Frontal cortex (tissue), 3 donors: ENCODE measurements at regions not wholly inside any gene's neighbourhood (a gene's known extent, or its start where the extent isn't known, plus 50 kb on each side); places are given as distances from the start of the nearest gene placed in this dataset.

ENCODE experiments used
- DNase-seq, 2 donors: peaks; one replicate each; pipeline ENCODE4 v3.0.0; 2012; ENCODE audit warnings: low spot score in 2 of 2
- FAIRE-seq: peaks from 2 replicates; lab custom pipeline; 2012; peaks lifted over from hg19 to GRCh38; lab: Jason Lieb, UNC
- donor health status: control.
- donor health status: control.
- donor health status: control.

DNA sequence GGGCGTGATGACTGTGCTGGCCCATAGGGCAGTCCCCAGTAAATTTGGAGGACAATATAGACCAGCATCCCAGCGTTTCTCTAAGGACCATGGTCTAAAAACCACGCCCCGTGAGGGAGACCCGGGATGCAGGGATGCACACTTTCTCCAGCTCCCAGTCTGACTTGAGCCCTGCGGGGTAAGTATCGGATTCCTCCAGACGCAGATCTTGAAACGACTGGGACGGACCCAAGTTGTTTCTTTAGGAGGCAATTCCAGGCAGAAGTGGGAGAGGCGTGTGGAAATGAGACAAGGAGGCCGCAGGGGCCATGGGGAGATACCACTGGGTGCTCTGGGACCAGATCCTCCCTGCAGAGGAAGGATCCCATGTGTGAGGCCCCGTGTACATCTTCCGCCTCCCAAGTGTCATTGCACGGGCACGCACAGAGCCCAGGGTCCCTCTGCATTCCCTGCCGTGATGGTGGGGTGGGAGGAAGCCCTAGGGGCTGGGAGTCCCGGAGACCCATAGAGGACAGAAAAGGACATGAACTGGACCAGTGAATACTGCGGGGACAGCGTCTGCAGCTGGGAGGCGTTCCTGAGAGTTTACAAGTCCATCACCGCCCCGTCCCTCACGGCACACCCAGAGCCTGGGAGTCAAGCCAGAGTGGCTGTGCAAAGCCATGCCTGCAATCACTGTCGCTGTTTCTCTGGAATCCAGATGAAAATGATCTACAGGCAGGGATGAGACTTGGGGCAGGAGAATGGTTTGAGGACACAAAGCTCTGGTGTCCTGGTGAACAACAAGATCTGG lies 522.9 kb downstream of the CDH26 start:
- FAIRE-seq (no peak), DNase-seq (no peak)

DNA sequence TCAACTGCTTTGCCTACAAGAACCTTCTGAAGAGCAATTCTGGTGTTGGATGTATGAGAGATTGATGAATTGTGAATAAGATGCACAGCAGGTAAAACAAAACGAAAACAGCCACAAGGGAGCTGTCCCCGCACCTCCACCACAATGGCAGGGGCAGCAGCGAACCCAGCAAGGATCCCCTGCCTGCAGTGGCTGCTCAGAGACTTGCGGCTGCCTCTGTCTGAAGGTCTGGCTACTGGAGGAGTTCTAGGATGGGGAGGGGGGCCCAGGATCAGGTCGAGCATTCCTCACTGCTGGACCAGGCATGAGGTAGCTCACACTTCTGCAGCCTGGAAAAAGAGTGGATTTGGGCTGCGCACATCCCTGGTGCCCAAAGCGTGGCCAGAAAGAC lies 523.5 kb downstream of the CDH26 start:
- FAIRE-seq (no peak), DNase-seq (no peak)

DNA sequence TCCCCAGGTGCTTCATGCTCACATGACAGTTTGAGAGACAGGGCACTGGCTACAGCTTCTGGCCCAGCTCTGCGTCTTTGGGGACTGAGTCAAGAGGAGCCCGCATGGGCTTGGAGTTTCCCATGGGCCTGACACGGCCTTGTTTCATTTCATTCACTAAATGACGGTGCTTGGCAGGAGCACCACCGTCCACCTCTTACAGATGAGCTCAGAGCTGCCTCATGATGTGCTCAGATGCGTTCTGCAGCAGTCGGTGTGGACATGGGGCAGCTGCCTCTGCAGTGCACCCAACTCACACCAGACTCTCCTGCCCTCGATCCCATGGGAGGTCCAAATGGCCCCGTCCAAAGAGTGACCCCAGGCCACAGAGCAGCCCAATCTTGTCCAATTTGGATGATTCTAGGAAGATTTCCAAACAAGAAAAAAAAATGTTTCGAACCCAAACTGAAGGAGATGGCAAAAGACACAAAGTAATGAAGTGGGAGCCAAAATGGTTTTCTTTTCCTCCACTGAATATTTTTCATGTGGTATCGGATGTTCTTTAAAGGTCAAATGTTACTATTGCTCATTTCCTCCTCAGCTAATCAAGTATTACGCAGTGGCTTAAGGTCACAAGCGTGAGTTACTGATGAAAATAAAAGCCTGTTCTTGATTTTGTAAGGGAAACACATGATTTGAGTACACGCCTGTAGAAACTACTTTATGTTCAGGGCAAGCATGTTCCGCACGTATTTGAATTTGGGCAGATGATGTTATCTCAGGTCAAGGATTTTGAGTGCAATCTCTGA lies 524.2 kb downstream of the CDH26 start:
- DNase-seq (no peak), FAIRE-seq (no peak)

DNA sequence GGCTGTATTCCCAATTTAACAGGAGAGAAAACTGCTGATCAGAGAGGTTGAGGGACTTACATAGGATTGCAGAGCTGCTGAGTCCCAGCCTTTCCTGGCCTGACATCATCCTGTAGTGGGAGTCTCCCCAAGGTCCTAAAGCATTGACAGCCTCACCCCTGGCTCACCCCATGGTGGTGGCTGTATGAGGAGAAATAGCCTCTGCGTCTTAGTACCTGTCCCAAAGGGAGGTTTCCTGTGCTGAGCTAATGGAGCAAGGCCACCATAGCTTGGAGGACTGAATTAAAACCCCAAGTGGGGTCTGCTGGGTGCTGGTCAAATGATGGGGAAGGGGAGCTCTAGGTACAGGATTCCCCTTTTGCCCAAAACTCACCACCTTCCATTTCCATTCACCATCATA lies 525.1 kb downstream of the CDH26 start:
- DNase-seq (no peak), FAIRE-seq (no peak)

DNA sequence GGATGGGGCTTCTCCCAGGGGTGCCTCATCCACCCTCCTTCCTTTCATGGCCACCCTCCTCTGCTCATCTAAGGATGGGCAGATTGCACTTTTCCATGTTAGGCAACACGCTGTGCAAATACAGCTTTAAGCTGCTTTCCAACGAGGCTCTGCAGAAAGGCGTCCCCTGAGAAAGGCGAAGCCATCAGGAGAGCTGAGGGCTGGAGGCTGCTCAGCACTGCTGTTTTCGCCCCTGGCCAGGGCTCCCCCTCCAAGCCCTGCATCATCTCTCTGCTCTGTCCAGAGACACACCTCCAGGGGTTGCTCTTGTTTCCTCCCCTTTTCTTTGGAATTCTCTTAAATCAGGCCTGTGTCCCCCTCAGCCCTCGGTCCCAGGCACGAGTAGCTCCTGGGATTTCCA lies 526.1 kb downstream of the CDH26 start:
- DNase-seq (no peak), FAIRE-seq (no peak)

DNA sequence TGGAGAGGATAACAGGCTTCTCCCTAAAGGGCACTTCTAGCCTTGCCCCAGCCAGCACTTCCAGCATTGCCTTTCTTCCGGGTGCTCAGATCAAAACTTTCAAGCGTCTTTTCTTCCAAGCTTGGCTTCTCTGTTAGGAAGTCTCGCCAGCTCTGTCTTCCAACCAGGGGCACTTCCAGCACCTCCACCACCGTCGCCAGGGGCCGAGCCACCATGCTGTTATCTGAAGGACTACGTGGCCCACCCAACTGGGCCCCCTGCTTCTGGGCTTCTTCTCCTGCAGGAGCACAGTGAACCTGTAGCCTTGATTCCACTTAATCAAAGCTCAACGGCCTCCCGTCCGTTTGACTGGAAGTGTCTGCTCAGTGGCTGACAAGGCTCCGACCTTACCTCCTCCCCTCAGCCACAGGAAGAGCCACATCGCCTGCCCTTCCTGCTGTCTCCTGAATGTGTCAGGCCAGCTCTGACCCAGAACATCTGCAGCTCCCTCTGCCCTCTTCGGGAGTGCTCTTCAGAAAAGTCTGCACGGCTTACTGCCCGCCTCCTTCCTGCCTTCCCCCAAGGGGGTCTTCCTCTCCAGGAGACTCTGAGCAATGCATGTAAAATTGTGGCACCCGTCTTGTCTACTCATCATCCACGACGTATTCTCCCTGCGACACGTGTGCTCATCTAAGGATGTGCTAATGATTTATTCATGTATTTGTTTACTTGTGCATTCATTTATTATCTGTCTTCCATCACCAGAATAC lies 527.0 kb downstream of the CDH26 start:
- DNase-seq, result no peak
- FAIRE-seq, result no peak

DNA sequence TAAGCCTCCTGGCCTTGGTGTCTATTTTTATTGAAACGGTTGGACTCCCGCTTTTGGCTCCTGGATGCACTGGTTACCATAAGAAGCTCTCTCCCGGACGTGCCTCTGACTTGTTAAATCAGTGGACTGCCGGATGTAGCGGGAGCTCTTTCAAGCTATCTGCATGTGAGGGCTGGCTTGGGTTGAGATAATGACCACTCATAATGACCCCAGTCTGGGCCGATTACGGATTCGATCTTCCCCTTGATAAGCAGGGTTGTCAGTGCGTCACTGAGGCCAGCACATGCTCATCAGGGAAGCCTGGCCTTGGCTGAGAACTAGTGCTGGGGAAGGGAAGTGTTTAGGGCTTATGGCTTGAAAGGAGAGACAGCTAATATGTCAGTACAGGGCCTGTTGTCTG lies 528.1 kb downstream of the CDH26 start:
- FAIRE-seq (no peak), DNase-seq (no peak)

DNA sequence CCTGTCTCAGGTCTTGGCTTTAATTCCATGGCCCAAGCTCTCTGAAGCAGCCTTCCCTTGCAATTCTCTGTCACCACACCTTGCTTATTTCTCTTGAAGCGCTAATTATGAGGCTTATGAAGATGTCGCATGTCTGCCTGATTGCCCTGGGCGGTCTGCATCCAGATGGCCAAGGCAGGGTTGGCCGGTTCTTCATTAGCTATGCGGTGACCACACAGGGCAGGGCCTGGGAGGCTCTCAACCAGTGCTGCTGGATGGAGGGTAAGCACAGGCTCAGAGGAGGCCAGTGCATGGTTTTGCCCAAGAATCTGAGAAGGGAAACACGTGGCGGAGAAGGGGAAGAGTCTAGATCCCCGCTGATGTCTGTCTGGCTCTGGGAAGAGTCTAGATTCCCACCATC lies 528.7 kb downstream of the CDH26 start:
- FAIRE-seq, result no peak
- no peak for DNase-seq

DNA sequence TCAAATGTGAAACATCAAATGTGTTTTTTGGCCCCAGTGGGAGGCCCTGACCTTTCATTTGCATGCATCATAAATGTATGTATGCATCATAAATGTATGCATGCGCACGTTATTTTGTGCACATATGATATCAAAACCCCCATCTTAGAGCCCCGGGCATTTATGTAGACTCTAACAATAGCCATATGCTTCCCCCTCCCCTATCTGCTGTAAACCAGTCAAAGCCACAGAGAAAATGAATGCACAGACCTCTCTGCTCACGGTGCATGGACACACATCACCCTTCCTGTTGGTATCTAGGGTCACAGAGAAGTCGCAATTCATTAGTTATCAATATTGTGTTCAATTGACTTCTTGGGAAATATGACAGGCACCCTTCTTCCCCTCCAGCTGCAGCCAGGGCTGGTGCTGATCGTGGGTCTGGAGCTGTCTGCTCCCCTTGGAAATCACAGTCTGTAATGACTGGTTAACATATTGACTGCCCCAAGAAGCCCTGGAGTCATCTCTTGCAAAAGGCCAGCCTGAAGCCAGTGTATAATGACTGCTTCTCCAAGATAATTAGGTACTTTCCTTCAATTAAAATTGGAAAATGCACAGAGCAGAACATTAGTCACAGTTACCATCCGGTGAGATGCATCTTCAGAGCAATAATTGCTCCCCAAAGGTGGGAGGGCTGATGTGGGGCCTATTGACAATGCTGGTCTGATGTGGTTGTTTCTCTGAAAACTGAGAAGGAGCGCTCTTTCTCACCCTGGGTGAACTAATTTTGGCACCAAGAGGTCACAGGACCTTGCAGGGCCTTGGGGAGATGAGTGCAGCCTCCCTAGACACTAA lies 532.2 kb downstream of the CDH26 start:
- FAIRE-seq, result no peak
- DNase-seq, result no peak

DNA sequence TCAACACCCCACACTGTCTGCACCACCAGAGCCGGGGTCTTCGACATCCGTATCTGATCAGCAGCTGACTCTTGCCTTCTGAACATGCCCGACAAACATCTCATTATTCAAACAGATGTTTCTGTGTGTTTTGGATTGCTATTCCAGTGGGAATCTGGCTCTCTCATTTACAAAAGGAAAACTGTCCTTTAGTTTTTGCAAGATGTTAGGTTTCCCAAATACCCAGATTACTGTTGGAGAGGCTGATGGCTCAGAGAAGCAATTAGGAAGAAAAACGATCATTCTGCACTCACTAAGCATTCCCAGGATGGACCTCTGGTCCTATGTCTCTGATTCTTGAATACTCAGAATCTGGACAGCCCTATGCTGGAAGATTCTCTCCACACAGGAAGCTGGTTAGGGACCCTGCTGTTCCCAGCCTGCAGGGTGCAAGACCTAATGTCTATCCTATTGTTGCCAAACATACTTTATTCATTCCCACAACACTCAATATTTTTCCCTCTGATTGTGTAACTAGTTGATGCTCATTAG lies 532.9 kb downstream of the CDH26 start:
- no peak for FAIRE-seq
- DNase-seq, result no peak

DNA sequence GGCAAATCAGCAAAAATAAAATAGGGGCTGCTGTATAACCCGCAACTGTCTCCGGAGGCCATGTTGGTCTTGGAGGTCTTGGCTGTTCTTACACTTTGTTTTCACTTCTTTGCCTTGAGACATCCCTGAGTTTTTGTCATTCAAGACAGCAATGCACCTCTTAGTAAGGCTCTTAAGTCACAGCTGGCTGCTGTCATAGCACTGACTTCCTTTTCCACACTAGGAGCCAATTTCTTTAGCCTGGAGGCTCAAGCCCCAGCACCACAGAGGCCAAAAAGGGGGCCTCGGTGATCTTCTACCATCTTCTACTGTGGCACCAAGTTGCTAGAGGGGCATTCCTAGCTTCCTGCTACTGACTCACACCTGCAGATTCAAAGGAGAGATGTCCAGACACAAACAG lies 536.3 kb downstream of the CDH26 start:
- DNase-seq (no peak), FAIRE-seq (no peak)

DNA sequence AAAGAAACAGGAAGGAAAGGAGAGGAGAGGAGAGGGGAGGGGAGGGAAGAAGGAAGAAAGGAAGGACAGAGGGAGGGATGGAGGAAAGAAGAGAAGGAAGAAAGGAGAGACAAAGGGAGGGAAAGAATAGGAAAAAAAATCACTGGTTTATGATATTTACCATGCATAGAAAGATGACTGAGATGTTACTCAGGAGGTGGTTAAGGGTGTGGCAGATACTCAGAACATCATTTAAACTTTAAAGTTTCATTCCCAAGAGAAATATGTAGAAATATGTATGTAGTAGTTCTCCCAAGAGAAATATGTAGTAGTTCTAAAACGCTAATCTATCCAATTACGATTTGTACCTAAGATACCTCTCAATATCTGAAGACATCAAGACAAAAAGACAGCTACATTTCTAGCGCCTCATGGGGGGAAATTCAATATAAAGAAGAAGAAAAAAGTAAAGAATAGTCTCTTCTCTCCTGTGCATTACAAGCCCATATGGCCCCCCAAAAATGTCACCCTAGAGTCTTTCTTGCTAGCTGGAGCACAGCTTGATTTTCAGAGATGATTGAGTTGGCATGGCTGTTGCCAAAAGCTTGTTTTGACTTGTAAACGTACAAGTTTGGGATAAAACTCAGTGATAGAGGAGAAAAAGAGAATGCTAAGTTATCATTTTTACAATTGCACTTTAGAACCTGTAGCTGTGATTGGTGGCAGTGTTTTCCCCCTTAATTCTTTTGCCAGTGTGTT lies 539.2 kb downstream of the CDH26 start:
- DNase-seq (no peak), FAIRE-seq (no peak)

DNA sequence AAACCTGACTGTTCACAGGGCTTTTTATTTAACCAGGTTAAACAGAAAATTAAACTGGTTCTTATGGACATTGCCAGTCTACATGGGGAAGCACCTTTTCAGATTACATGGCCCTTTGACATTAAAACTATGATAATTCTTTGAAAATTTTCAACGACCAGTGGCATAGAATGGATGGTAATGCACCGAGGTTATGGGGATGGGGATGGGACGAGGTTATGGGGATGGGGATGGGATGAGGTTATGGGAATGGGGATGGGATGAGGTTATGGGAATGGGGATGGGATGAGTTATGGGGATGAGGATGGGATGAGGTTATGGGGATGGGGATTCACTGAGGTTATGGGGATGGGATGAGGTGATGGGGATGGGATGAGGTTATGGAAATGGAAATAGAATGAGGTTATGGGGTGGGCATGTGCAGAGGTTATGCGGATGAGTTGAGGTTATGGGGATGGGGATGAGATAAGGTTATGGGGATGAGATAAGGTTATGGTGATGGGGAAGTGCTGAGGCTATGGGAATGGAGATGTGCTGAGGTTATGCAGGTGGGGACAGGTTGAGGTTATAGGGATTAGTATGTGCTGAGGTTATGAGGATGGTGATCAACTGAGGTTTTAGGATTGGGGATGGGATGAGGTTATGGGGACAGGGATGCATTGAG lies 541.9 kb downstream of the CDH26 start:
- no peak for DNase-seq

DNA sequence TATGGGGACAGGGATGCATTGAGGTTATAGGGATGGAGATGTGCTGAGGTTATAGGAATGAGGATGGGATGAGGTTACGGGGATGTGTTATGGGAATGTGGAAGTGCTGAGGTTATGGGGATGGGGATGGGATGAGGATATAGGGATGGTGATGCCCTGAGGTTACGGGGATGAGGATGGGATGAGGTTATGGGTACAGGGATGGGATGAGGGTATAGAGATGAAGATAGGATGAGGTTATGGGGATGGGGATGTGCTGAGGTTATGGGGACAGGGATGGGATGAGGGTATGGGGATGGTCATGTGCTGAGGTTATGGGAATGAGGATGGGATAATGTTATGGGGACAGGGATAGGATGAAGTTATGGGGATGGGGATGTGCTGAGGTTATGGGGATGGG lies 542.8 kb downstream of the CDH26 start:
- DNase-seq (no peak), FAIRE-seq (no peak)

More for the DNA sequence above, 541.9 kb downstream of the CDH26 start:
- FAIRE-seq, result no peak

DNA sequence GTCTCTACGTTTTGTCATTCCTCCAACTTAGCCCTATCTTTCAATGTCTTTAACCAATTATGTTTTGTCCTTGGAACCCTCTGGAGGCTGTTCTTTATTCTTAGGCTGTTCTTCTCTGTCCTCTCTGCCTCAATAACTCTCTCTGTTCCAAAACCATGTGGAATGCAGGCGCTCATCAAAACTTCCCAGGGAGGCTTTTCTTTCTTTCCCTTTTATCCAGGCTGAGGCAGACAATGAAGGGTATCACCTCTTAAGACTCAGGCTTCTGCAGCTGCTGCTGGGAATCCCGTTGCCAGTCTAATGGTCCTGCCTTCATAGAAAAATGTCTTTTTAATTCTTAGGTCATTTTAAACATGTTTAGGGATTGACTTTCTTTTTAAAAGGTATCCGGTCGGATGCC lies 544.7 kb downstream of the CDH26 start:
- DNase-seq, result no peak

DNA sequence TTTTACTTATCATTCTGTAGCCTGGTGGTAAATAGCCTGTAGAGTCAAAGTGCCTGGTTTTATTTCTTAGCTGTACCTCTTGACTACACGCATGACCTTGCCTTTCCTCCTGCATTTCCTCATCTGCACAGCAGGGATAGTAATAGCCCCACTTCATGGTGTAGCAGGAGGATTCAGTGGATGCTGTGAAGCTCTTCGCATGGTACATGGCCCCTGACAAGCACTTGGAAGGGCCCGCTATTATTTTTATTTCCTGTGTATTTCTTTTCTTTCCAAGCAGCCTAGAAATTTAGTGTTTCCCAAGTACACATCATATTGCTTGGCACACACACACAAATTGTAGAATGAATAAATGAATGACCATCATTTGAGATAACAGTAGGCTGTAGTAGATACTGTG lies 547.2 kb downstream of the CDH26 start:
- DNase-seq (no peak), FAIRE-seq (no peak)

More for the DNA sequence above, 544.7 kb downstream of the CDH26 start:
- no peak for FAIRE-seq

DNA sequence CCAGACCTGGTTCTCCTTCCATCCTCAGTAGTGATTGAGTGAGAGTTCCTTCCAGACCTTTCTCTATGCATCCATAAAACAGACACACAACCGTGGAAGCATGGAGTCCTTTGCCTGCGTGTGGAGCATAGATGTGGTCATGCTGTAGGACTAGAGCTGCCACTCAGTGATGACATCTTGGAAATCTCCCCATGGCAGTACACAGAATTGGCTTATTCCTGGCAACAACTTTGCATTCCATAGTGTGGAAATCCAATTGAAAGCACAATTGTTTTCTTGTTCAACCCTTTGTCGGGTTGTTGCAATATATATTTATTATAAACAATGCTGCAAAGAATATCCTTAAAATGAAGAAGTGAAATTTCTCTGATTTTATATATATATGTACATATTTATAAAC lies 547.8 kb downstream of the CDH26 start:
- DNase-seq, result no peak
- no peak for FAIRE-seq

DNA sequence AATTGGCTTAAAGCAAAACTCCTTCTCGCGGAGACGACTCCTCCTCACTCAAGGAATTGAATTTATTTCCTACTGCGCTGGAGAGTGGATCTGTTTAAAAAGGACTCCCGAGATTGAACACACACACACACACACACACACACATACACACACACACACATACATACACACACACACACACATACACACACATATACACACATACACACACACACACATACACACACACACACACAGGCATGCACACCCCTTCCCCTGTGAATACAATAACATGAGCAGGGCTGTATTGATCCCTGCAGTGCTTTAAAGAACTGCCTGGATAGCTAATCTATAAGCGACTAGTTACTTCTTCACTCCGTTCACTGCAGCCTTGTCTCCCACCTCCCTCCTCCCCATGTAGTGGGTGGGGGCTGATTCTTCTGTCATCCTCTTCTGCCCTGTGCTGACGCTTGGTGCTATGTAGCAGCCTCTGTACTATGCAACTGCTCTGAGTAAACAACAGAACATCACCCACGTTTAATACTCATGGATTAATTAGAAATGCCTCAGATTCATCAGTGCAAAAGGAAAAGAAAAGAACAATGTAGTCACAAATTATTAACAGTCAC lies 549.0 kb downstream of the CDH26 start:
- DNase-seq (no peak), FAIRE-seq (no peak)
